ENCODE measurements at regions not wholly inside any gene's neighbourhood (a gene's known extent, or its start where the extent isn't known, plus 50 kb on each side); places are given as distances from the start of the nearest gene placed in this dataset.

- H3K27me3 ChIP-seq: peaks cover 0 to 21% of the 10 kb centered on the region in 2 donors
- no peaks in the 10 kb centered on the region for H3K4me1 ChIP-seq
- no peaks in the 10 kb centered on the region for H3K36me3 ChIP-seq
- DNase-seq (no peak), ATAC-seq (no peak)
- H3K9me3 ChIP-seq: no peaks in the 10 kb centered on the region
- H3K4me3 ChIP-seq: no peak overlapping the region
- H3K27ac ChIP-seq: no peak overlapping the region
- no peak for TF ChIP-seq CTCF (IDR thresholded peaks at IDR 0.05)
- intact Hi-C loops (cut with DNase I): no loop called here
Observed at GRCh38 chr11:45444796-45445195, 158.7 kb upstream of the SYT13 start.

- no peak for TF ChIP-seq CTCF (IDR thresholded peaks at IDR 0.05)
- H3K4me1 ChIP-seq: no peaks in the 10 kb centered on the region
- H3K36me3 ChIP-seq: no peaks in the 10 kb centered on the region
- ATAC-seq: no peak
- H3K4me3 ChIP-seq: no peak overlapping the region
- no peak overlapping the region for H3K27ac ChIP-seq
- intact Hi-C loops (cut with DNase I): no loop called here
- DNase-seq: no peak
- peaks cover 0 to 24% of the 10 kb centered on the region in 2 donors for H3K27me3 ChIP-seq
- H3K9me3 ChIP-seq: peaks cover 0 to 10% of the 10 kb centered on the region in 2 donors
Observed at GRCh38 chr11:45440111-45440510, 154.0 kb upstream of the SYT13 start.

GRCh38 chr11:45436966-45437365 is 150.8 kb upstream of the SYT13 start:
- ATAC-seq: no peak
- intact Hi-C loops (cut with DNase I): no loop called here

GRCh38 chr11:45436118-45436517 is 150.0 kb upstream of the SYT13 start:
- Histone ChIP-seq H3K4me3 (no peak overlapping the region), H3K36me3 (no peaks in the 10 kb centered on the region), H3K4me1 (no peaks in the 10 kb centered on the region), H3K27me3 (peaks cover 0 to 20% of the 10 kb centered on the region in 2 donors), H3K9me3 (peaks cover 0 to 10% of the 10 kb centered on the region in 2 donors), H3K27ac (no peak overlapping the region)
- DNase-seq: no peak
- intact Hi-C loops (cut with DNase I): no loop called here
- no peak for TF ChIP-seq CTCF (IDR thresholded peaks at IDR 0.05)
- no peak for ATAC-seq

More at GRCh38 chr11:45436966-45437365, 150.8 kb upstream of the SYT13 start:
- Histone ChIP-seq H3K4me1 (no peaks in the 10 kb centered on the region), H3K9me3 (peaks cover 0 to 10% of the 10 kb centered on the region in 2 donors), H3K36me3 (no peaks in the 10 kb centered on the region), H3K27me3 (peaks cover 0 to 20% of the 10 kb centered on the region in 2 donors), H3K4me3 (no peak overlapping the region), H3K27ac (no peak overlapping the region)
- DNase-seq: no peak
- TF ChIP-seq CTCF (IDR thresholded peaks at IDR 0.05): no peak

- H3K27me3 ChIP-seq: peaks cover 0 to 20% of the 10 kb centered on the region in 2 donors
- no peak for TF ChIP-seq CTCF (IDR thresholded peaks at IDR 0.05)
- H3K9me3 ChIP-seq: peaks cover 0 to 10% of the 10 kb centered on the region in 2 donors
- no peak overlapping the region for H3K27ac ChIP-seq
- ATAC-seq: no peak
- no peaks in the 10 kb centered on the region for H3K36me3 ChIP-seq
- H3K4me3 ChIP-seq: no peak overlapping the region
- no peaks in the 10 kb centered on the region for H3K4me1 ChIP-seq
- DNase-seq: no peak
- intact Hi-C loops (cut with DNase I): no loop called here
Observed at GRCh38 chr11:45435706-45436105, 149.6 kb upstream of the SYT13 start.

All from left lung (tissue), 4 donors.